ENCODE measurements at regions not wholly inside any gene's neighbourhood (a gene's known extent, or its start where the extent isn't known, plus 50 kb on each side); places are given as distances from the start of the nearest gene placed in this dataset.

DNA sequence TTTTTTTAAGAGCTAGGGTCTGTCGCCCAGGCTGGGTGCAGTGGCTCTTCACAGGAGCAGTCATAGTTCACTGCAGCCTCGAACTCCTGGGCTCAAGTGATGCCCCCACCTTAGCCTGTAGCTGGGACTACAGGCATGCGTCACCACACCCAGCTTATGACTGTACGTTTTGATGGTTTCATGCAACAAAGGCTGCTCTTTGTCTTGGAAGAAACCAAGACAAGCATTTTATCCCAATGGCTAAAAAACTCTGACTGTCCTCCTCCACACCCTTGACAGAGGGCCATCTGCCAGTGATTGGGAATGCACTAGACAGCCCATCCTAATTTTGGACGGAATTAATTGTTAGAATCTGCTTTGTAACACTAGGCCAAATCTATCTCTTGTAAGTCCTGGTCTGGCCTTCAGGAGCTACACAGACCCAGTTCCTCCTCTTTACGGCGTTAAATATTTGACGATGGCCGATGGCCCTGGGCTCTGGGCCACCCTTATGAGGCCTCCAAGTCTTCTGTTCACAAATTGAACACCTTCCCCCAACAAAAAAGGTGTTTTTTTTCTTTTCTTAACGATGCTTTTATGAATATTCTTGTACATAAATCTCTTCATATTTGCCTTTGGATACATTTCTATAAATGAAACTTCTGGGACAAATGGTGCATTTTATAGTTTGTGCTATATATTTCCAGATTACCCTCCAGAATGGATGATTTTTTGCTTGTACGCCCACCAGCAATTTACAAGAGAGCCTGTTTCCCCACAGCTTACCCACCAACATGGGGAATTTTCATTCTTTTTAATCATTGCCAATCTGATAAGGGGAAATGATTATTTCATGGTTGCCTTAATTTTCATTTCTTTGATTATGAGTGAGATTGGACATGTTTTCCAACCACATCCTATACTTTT lies 104.8 kb upstream of the SLC25A33 start:
- no peak for TF ChIP-seq CTCF (IDR thresholded peaks at IDR 0.05)
- Histone ChIP-seq H3K36me3 (no peaks in the 10 kb centered on the region), H3K4me1 (peaks cover 0 to 58% of the 10 kb centered on the region in 2 donors), H3K4me3 (no peak overlapping the region), H3K9me3 (no peaks in the 10 kb centered on the region), H3K27ac (peak overlapping the region; percentile 75 to 90), H3K27me3 (no peaks in the 10 kb centered on the region)
- no peak for DNase-seq (ENCODE audit: low spot score)

- TF ChIP-seq CTCF (IDR thresholded peaks at IDR 0.05): no peak
- Histone ChIP-seq H3K27ac (peak overlapping the region; percentile 75 to 90), H3K27me3 (no peaks in the 10 kb centered on the region), H3K4me1 (peaks cover 0 to 59% of the 10 kb centered on the region in 2 donors), H3K36me3 (no peaks in the 10 kb centered on the region), H3K9me3 (no peaks in the 10 kb centered on the region), H3K4me3 (no peak overlapping the region)
- no peak for DNase-seq (ENCODE audit: low spot score)
Observed at GRCh38 chr1:9435153-9435636, 104.1 kb upstream of the SLC25A33 start.

GRCh38 chr1:9435854-9436640 lies 103.2 kb upstream of the SLC25A33 start:
- Histone ChIP-seq H3K36me3 (no peaks in the 10 kb centered on the region), H3K9me3 (no peaks in the 10 kb centered on the region), H3K27ac (peak overlapping the region; percentile 75 to 90), H3K4me1 (peaks cover 0 to 67% of the 10 kb centered on the region in 2 donors), H3K27me3 (no peaks in the 10 kb centered on the region), H3K4me3 (no peak overlapping the region)
- no peak for TF ChIP-seq CTCF (IDR thresholded peaks at IDR 0.05)
- no peak for DNase-seq (ENCODE audit: low spot score)

- Histone ChIP-seq H3K4me3 (no peak overlapping the region), H3K27me3 (no peaks in the 10 kb centered on the region), H3K36me3 (no peaks in the 10 kb centered on the region), H3K9me3 (no peaks in the 10 kb centered on the region), H3K27ac (peak overlapping the region; percentile 75 to 90), H3K4me1 (peaks cover 0 to 87% of the 10 kb centered on the region in 2 donors)
- peak; percentile 85 for DNase-seq (ENCODE audit: low spot score)
- no peak for TF ChIP-seq CTCF (IDR thresholded peaks at IDR 0.05)
Observed at GRCh38 chr1:9437961-9438430, 101.3 kb upstream of the SLC25A33 start.

- peak; percentile 87 for DNase-seq (ENCODE audit: low spot score)
- TF ChIP-seq CTCF (IDR thresholded peaks at IDR 0.05): no peak
- H3K9me3 ChIP-seq: no peaks in the 10 kb centered on the region
- H3K27ac ChIP-seq: peak overlapping the region; percentile 75 to 90
- no peaks in the 10 kb centered on the region for H3K27me3 ChIP-seq
- H3K36me3 ChIP-seq: no peaks in the 10 kb centered on the region
- H3K4me3 ChIP-seq: no peak overlapping the region
- H3K4me1 ChIP-seq: peaks cover 0 to 89% of the 10 kb centered on the region in 2 donors
Observed at GRCh38 chr1:9438431-9439073, 100.7 kb upstream of the SLC25A33 start.
